NCI-H2227 (cell line): ENCODE measurements at regions not wholly inside any gene's neighbourhood (a gene's known extent, or its start where the extent isn't known, plus 50 kb on each side); places are given as distances from the start of the nearest gene placed in this dataset.
"Not testable (repeated sequence)": the region's sequence is repeated elsewhere in the genome, so short reads cannot be mapped to it uniquely, and the experiment has no call there.

Experiments
- DNase-seq: peaks from one replicate; lab custom pipeline; 2025; ENCODE audit not compliant: unreplicated experiment; lab: John Stamatoyannopoulos, UW

GRCh38 chr6:135644394-135644793 lies 146.9 kb upstream of the AHI1 start:
- no peak for DNase-seq

- DNase-seq: no peak
Observed at GRCh38 chr6:135647521-135647920, 150.0 kb upstream of the AHI1 start.

GRCh38 chr6:135651964-135652755 lies 154.6 kb upstream of the AHI1 start:
- DNase-seq: no peak

- DNase-seq: no peak
Observed at GRCh38 chr6:135655055-135655454, 157.5 kb upstream of the AHI1 start.

- DNase-seq: peak; percentile 4
Observed at GRCh38 chr6:135657207-135657606, 159.7 kb upstream of the AHI1 start.

- no peak for DNase-seq
Observed at GRCh38 chr6:135658481-135658880, 160.9 kb upstream of the AHI1 start.

- no peak for DNase-seq
Observed at GRCh38 chr6:135658916-135659315, 161.4 kb upstream of the AHI1 start.

GRCh38 chr6:135664527-135664926 lies 167.0 kb upstream of the AHI1 start:
- no peak for DNase-seq

- no peak for DNase-seq
Observed at GRCh38 chr6:135665935-135666334, 168.4 kb upstream of the AHI1 start.

GRCh38 chr6:135667691-135668455 lies 170.3 kb upstream of the AHI1 start:
- peak; percentile 8 for DNase-seq

- DNase-seq: no peak
Observed at GRCh38 chr6:135672256-135672655, 174.7 kb upstream of the AHI1 start.

GRCh38 chr6:135673501-135674309 lies 176.2 kb upstream of the AHI1 start:
- DNase-seq: peak; percentile 48

GRCh38 chr6:135675026-135675425 lies 176.5 kb upstream of the PDE7B start:
- DNase-seq: no peak

- DNase-seq: peak; percentile 56
Observed at GRCh38 chr6:135675862-135676261, 175.6 kb upstream of the PDE7B start.

- DNase-seq: no peak
Observed at GRCh38 chr6:135680964-135681913, 170.3 kb upstream of the PDE7B start.

- DNase-seq: no peak
Observed at GRCh38 chr6:135686784-135687301, 164.7 kb upstream of the PDE7B start.

GRCh38 chr6:135688476-135688875 lies 163.0 kb upstream of the PDE7B start:
- not testable (repeated sequence) for DNase-seq

GRCh38 chr6:135692426-135692825 lies 159.1 kb upstream of the PDE7B start:
- no peak for DNase-seq

- DNase-seq: no peak
Observed at GRCh38 chr6:135693811-135694370, 157.6 kb upstream of the PDE7B start.

GRCh38 chr6:135699705-135700104 lies 151.8 kb upstream of the PDE7B start:
- DNase-seq: no peak
